ENCODE measurements at regions not wholly inside any gene's neighbourhood (a gene's known extent, or its start where the extent isn't known, plus 50 kb on each side); places are given as distances from the start of the nearest gene placed in this dataset.
A peak's percentile ranks its signal among the peaks of the same experiment; 100 is the strongest.
"Not testable (repeated sequence)": the region's sequence is repeated elsewhere in the genome, so short reads cannot be mapped to it uniquely, and the experiment has no call there.

DNA sequence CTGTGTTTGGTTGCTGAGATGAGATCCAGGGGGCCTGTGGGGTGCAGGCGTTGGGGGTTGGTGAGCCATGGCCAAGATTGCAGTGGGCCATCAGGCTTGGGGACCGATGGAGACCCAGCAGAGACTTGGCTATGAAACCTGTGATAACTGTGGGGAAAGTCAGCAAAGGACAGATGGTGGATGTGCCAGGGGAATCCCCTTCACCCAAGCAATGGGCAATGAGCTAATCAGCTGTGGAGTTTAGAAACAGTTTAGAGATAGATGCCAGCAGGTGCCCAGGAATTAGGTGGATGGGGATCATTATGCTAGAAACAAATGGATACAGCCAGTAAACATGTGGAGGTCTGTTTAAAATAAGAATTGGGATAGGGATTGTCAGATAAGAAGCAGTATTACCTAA, 151.4 kb upstream of the FERD3L start:
- DNase-seq (ENCODE audit: low read depth): no peak

DNA sequence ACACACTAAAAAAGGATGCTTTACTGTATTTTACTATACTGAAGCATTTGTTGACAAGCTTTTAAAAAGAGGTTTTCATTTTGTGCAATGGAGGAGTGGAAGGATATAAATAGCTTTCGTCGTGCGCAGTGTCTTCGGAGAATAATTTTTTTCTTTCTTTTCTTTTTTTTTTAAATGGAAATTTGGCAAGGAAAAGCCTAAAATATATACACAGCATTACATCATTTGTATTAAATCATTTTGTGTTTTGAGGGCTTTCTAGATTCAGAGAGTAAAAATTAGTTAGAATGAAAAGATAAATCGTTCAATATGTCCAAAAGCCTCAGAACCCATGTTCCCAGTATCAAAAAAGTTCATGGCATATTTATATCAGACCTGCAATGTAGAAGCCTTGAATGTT, 150.2 kb upstream of the FERD3L start:
- no peak for DNase-seq (ENCODE audit: low read depth)

DNA sequence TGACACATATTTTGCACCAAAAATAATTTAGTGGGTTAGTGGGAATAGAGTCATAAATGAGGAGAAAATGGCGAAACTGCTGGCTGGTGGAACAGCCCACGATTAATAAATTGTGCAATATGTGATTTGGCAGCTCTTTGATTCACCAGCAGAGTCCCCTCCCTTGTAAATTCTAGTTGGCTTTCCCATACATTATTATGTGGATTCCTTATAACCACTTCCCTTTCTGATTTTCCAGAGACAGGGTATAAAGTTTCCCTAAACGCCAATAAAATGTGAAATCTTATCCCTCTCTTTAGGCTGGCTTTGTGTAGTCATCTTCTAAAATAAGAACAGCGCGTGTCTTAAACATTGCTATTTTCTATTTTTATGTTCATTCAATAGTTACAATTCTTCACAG, 149.4 kb upstream of the FERD3L start:
- no peak for DNase-seq (ENCODE audit: low read depth)

DNA sequence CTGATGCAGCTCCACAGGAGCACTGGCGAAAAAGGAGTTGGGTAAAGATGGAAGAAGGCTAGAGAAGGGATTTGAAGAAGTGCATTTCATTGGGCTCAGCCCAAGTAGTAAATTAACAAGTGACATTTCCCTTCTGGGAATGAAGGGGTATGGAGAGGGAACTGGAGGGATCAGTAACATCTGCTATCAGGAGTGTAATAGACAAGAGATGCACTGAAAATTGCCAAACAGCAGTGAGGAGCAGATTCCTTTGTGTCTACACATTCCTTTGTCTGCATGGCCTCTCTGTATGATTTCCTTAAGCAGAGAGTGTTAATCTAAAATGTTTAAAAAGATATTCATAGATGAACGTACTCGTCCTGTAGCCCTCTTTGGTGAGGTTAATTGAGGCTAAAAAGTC, 148.2 kb upstream of the FERD3L start:
- no peak for DNase-seq (ENCODE audit: low read depth)

DNA sequence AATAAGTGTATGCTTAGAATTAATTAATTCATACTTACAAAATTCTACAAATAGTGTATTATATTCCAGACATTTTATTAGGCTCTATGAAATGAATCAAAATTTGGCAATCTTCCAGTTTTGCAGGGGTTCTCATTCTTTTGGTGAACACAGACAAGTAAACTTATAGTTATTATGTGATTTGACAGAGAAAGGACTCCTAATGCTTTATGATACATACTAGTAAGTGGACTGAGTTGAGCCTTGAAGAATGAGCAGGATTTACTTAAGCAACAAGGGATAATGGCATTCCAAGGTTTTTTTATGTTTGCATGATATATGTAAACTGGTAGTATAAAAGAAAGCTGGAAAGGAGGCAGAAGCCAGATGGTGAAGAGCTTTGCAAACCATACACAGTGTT, 145.7 kb upstream of the FERD3L start:
- DNase-seq (ENCODE audit: low read depth): no peak

DNA sequence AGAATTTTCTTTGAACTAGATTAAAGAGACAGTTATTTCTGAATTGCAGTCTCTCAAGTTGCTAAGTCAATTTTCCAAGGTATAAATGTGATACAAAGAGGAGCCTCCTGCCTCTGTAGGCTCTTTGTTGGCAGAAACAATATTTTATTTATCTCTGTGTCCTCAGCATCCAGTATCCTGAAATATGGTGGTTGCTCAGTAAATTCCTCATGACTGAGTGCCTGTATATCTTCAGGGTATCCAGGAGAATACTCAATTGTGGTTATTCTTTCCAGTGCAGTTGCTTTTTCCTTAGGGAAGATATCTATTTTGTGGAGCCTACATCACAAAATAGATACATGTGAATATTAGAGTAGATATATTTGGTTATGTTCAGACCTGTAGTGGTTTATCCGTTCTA, 144.8 kb upstream of the FERD3L start:
- no peak for DNase-seq (ENCODE audit: low read depth)

DNA sequence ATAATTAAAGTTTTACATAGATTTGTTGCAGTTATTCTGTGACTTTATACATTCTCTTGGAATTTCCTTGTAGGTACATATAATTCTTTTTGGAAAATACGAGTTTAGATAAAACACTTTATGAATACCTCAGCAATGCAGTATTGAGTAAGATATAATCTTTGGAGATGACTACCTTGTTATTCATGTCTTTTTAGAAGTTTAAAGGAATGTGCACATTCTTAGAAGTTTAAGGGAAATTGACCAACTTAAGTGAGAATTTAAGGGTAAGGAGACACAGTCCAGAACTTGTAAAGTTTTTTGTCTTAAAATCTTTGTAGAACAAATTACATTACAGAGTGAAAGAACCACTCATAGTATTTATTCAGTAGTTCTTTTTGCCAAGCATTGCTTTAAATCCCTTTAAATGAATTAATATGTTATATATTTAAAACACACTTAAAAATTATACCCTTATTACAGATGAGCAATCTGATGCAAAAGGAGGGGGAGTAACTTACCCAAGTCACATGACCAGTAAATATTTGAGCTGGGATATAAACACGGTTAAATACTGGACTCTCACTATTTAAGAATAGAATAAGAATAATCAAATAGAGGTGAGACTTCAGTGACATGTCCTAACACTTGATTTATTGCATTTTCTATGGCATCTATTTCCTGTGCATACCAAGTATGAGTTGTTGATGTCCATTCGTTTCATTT, 139.5 kb upstream of the FERD3L start:
- peak; percentile 36 for DNase-seq (ENCODE audit: low read depth)

DNA sequence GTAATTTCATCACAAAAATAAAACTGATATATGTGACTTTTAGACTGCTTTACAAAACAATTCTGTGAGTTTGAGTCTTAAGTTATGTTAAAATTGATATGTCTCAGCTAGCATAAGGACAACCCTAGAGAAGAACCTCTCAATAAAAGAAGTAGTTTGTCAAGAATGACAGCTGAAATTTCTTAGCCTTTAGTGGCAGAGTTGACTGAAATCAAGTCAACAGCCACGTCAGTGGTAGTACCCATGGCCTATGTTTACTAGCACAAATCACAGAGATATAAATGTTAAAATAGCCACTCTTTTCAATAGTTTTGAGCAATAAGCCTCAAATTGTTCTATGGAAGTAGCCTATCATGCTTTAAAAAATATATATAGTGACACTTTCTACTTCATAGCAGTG, 138.9 kb upstream of the FERD3L start:
- DNase-seq (ENCODE audit: low read depth): no peak

DNA sequence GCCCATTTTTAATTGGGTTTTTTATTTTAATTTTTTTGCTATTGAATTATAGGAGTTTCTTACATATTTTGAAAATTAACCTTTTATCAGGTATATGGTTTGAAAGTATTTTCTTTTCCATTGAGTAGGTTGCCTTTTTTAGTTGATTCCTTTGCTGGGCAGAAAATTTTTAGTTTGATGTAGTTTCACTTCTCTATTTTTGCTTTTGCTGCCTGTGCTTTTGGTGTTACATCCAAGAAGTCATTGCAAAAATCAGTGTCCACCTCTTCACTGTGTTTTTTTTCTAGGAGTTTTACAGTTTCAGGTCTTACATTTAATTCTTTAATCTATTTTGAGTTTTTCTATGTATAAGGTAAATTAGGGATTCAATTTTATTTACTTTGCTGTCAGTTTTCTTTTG, 129.8 kb upstream of the FERD3L start:
- no peak for DNase-seq (ENCODE audit: low read depth)

DNA sequence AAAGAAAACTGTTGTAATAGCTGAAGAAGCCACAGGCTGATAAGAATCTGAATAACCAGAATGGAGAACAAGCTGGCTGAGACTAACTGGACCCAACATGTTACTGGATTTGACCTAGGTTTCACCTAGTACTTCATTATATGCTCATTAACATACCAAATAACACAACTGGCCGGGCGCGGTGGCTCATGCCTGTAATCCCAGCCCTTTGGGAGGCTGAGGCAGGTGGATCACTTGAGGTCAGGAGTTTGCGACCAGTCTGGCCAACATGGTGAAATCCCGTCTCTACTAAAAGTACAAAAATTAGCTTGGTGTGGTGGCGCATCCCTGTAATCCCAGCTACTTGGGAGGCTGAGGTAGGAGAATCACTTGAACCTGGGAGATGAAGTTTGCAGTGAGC, 127.1 kb upstream of the FERD3L start:
- DNase-seq (ENCODE audit: low read depth): not testable (repeated sequence)

DNA sequence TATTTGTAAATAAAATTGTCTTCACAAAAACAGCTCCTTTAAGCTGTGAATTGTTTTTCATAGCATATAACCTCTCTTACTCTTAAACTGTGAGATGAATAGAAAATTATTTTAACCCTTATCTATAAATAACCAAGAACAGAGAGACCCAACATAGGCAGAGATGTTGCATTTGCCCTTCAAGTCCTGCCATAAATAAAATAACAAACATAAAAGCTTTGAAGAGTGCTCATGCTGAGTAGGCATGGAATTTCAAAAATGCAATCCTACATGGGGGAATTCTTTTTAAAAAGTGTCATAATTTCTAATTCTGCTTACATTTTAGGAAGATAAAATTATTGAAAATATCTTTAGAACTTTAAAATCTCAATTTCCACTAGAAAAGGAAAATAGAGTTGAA, 124.1 kb upstream of the FERD3L start:
- no peak for DNase-seq (ENCODE audit: low read depth)

DNA sequence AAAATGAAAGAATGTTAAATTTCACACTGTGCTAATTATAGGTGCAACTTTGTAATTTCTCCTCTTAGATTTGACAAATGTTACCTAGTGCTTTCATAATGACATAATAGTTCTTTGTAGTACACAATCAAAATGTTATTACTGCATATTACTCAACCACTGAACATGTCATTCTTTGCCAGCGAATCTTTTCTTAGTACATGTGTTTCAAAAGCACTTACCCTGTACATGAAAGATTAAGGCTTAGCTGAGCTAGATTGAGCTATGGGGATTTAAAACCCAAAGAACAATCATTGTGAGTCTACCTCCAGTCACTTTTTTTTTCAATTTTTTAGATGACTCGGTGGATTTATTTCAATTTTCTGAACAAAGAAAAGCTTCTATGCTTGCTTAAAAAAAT, 123.5 kb upstream of the FERD3L start:
- DNase-seq (ENCODE audit: low read depth): no peak

DNA sequence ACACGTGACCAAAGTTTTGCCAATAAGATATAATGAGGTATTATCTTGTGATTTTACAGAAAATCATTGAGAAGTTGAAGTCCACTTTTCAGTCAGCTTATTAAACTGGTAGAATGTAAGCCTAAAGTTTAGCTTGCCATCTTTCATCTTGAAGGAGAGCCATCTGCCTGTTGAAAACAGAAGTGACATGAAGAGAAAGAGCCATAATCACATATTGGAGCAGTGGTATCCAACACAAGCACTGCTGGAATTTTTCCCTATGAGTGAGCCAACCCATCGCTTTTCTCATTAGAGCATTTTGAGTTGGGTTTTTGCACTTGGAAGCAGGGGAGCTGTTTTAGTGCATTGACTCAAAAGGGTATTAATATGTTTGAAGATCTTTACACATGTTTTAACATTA, 117.6 kb upstream of the FERD3L start:
- no peak for DNase-seq (ENCODE audit: low read depth)

DNA sequence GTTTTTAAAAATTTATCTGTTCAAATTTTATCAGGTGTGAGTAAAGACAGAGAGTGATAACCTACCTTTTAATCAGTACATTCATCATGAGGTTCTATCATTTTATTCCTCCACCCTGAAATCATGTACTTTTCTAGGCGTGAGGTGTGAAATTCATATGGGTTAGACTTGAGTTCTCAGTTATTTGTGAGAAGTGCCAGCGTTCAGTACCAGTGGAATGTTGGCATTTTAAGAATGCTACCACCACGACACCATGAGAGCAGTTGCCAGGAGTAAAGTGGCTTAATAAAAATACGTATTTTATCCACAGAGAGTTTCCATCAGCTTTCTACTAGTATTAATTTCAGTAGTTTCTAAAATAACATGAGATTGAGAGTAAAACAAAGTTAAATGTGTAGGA, 104.1 kb upstream of the FERD3L start:
- no peak for DNase-seq (ENCODE audit: low read depth)

DNA sequence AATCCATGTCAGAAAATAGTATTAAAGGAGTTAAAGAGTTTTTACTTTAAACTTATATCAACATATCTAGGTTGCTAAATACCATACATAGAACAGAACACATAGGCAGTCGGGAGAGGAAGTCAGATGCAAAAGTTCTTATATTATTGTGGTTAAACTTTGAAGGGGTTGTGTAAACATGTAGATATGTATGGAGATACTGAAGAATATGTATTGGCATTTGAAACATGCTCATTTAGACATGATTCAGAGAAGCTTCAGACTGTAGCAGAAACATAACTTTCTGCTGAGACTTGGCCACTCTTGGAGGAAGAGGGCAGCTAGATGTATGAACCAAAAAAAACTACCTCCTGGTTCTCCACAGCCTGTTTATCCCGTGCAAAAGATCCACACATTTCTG, 103.5 kb upstream of the FERD3L start:
- DNase-seq (ENCODE audit: low read depth): peak; percentile 56

DNA sequence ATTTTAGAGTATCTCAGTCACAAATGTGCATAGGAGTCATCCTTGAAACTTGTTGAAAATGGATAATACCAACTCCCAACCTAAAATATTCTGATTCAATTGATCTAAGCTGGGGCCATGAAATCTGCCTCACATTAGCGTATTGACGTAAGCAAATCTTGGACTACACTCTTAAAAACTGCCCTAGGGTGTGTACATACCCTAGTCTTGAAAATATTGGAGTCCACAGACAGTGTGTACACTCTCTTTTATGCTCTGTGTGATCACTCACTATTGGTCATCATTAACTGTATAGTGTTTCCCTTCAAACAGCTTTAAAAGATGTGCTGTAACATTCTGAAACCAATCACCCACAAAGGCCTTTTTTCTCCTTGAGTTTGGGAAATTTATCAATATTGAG, 102.9 kb upstream of the FERD3L start:
- DNase-seq (ENCODE audit: low read depth): no peak

DNA sequence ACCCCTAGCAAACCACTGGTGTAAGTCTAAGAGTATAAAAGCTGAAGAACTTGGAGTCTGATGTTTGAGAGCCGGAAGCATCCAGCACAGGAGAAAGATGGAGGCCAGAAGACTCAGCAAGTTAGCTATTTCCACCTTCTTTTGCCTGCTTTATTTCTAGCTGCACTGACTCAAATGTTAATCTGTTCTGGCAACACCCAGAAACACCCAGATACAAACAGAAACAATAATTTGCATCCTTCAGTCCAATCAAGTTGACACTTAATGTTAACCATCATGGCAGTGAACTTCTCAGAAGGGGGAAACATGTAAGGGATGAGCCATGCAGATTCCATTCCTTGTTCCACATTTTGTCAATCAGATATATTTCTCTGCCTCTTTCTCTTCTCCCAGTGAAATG, 101.8 kb upstream of the FERD3L start:
- DNase-seq (ENCODE audit: low read depth): no peak

DNA sequence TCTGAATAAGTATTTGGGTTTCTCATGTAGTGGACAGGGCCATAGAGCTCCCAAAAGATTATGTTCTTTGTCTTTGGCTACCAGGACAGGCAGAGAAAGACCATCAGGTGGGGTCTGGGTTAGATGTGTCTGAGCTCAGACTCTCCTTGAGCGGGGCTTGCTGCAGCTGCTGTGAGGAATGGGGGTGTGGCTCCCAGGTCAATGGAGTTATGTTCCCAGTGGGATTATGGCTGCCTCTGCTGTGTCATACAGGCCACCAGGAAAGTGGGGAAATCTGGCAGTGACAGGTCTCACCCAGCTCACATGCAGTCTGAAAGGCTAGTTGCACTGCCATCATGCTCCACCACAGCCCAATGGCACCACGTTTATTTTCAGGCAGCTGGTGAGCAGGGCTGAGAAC, 97.0 kb upstream of the FERD3L start:
- no peak for DNase-seq (ENCODE audit: low read depth)

DNA sequence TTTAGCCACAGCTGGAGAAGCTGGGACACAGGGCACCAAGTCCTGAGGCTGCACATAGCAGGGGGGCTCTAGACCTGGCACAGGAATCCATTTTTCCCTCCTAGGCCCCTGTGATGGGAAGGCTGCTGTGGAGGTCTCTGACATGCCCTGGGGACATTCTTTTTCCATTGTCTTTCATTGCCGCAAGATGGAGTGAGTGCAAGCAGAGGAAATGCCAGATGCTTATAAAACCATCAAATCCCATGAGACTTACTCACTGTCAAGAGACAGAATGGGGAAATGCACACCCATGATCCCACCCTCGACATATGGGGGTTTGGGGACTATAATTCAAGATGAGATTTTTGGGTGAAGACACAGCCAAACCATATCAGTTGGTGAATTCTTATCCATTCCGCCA, 94.7 kb upstream of the FERD3L start:
- DNase-seq (ENCODE audit: low read depth): no peak

DNA sequence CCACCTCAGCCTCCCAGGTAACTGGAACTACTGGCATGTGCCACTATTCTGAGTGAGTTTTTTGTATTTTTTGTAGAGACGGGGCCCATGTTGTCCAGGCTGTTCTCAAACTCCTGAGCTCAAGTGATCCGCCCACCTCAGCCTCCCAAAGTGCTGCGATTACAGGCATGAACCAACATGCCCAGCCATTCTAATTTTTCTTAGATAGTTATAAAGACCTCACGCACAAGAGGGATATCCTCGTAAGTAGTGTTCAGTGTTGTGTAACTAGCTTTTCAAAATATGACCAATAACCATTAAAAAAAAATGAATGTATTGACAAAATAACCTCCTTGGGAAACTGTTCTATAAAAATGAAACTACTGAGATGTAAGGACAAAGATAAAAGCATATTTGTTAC, 90.5 kb upstream of the FERD3L start:
- no peak for DNase-seq (ENCODE audit: low read depth)

DNA sequence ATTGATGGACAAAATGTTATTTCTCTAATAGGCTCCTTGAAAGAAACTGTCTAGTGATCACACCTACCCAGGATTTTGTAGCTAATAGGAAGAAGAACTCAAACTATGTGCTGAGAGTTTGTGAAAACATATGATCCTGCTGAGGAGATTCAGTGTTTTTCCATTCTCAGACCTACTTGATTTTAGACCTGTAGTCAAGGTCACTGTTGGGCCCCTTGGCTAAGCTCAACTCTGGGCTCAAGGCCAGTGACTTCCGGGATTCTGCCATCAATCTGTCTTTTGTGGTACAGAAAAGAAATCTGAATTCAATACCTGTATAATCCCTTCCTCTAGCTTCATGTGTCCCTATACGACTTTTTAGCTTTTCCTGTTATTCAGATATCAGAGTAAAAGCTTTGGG, 79.7 kb upstream of the FERD3L start:
- DNase-seq (ENCODE audit: low read depth): no peak

DNA sequence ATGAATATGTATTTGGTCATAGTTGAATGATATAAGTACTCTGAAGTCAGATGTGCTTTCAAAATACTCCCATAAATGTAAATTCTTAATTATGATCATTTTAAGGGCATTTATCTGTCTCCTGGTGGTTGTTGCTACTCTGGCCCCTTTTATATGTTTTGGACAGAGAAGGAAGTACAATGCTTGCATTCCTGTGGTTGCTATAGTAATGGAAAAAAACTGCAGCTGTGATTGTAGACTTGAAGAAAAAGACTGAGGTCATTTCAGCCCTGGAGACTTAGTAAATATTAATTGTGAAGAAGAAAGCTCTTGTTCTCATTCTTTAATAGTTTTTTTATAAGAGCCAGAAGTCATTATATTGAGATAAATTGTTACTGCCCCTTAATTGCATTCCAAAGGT, 70.2 kb upstream of the FERD3L start:
- peak; percentile 76 for DNase-seq (ENCODE audit: low read depth)

DNA sequence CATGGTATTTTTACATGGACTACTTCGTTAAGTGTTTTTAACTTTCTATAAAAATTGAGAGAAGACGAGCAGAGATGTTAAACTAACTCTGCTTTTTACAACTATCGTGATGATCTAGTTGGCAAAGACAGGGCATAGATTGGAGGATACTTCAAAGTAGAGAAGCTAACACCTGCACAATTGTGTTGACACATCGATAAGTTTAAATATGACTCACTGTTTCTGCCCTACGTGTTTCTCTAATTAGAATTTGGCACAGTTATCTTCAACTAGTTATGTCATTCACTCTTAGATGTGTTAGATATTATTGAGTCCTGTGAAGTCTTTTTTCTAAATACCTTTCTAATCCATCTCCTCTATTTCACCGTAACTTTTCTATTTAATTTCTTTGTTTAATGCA, 68.5 kb upstream of the FERD3L start:
- DNase-seq (ENCODE audit: low read depth): no peak

DNA sequence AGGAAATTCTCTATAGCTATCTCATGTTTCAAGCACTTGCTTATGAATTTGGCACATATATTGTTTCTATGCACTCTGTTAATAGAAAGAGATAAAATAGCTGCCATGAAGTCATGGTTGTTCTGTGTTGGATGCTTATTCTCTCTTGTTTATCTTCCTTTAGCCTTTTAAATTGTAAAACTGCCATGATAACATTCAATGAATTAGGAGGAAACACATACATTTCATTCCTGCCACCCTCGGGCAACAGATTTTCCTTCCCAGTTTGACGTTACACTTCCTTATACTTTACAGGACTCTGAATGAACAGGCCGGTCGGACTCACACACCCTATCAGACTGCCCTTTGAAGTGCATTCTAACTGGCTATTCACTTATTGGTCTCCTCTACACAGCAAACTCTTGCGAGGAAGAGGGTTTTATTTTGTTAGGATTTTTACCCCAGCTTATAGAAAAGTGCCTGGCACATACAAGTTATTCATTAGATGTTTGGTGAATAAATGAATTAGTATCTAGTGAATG, 65.7 kb upstream of the FERD3L start:
- no peak for DNase-seq (ENCODE audit: low read depth)
